Keratinocyte (primary cell): ENCODE measurements at regions not wholly inside any gene's neighbourhood (a gene's known extent, or its start where the extent isn't known, plus 50 kb on each side); places are given as distances from the start of the nearest gene placed in this dataset.

Source experiments
- DNase-seq: peaks from one replicate; pipeline ENCODE4 v3.0.0-alpha.2; 2011; ENCODE audit warnings: low read depth, missing footprints, low spot score
- FAIRE-seq: peaks from 2 replicates; lab custom pipeline; 2011; peaks lifted over from hg19 to GRCh38; lab: Jason Lieb, UNC
- H2AFZ ChIP-seq: 2 replicates; pipeline ENCODE4 v1.6.0; 2012; ENCODE audit warnings: low read length, control low read depth, inconsistent platforms; ENCODE audit not compliant: control insufficient read depth
- H3K27ac ChIP-seq: 2 replicates; pipeline ENCODE4 v1.5.1; 2011; ENCODE audit warnings: low read length; ENCODE audit not compliant: control insufficient read depth, insufficient read depth
- H3K27me3 ChIP-seq: 3 replicates; pipeline ENCODE4 v1.6.0; 2011; ENCODE audit warnings: low read length; ENCODE audit not compliant: control insufficient read depth, insufficient read depth; ENCODE audit errors: extremely low read depth
- H3K36me3 ChIP-seq, 2 experiments: 2 replicates in 1 of 2; 3 replicates in 1 of 2; pipeline ENCODE4 v1.5.1; 2011; ENCODE audit warnings: low read length in 2 of 2, mild to moderate bottlenecking in 1 of 2; ENCODE audit not compliant: control insufficient read depth in 2 of 2, insufficient read depth in 2 of 2; ENCODE audit errors: extremely low read depth in 1 of 2
- H3K4me1 ChIP-seq: 3 replicates; pipeline ENCODE4 v1.5.1; 2011; ENCODE audit warnings: low read length; ENCODE audit not compliant: control insufficient read depth, insufficient read depth; ENCODE audit errors: extremely low read depth
- H3K4me2 ChIP-seq: 3 replicates; pipeline ENCODE4 v1.6.0; 2011; ENCODE audit warnings: low read depth, low read length; ENCODE audit not compliant: control insufficient read depth, insufficient read depth; ENCODE audit errors: extremely low read depth
- H3K4me3 ChIP-seq, 3 experiments: fragments of 200-600 bp in 1 of 3; sonication (generic) in 1 of 3; 2 replicates in 2 of 3; 3 replicates in 1 of 3; pipeline ENCODE4 v1.5.1; 2011 to 2016; ENCODE audit warnings: low read length in 3 of 3, mild to moderate bottlenecking in 3 of 3, control low read depth in 2 of 3, inconsistent platforms in 1 of 3, low read depth in 1 of 3, mixed read lengths in 1 of 3, mixed run types in 1 of 3, moderate library complexity in 1 of 3; ENCODE audit not compliant: control insufficient read depth in 2 of 3, insufficient read depth in 2 of 3; ENCODE audit errors: extremely low read depth in 1 of 3
- H3K79me2 ChIP-seq: 2 replicates; pipeline ENCODE4 v1.6.0; 2012; ENCODE audit warnings: low read length; ENCODE audit not compliant: control insufficient read depth, insufficient read depth
- H3K9ac ChIP-seq: 3 replicates; pipeline ENCODE4 v1.6.0; 2011; ENCODE audit warnings: low read length; ENCODE audit not compliant: control insufficient read depth, insufficient read depth; ENCODE audit errors: extremely low read depth
- H3K9me1 ChIP-seq: 3 replicates; pipeline ENCODE4 v1.6.0; 2011; ENCODE audit warnings: low read length; ENCODE audit not compliant: control insufficient read depth, insufficient read depth; ENCODE audit errors: extremely low read depth
- H3K9me3 ChIP-seq: 2 replicates; pipeline ENCODE4 v1.5.1; 2012; ENCODE audit warnings: low read depth, low read length; ENCODE audit not compliant: control insufficient read depth
- H4K20me1 ChIP-seq: 3 replicates; pipeline ENCODE4 v1.6.0; 2011; ENCODE audit warnings: low read length; ENCODE audit not compliant: control insufficient read depth, insufficient read depth; ENCODE audit errors: extremely low read depth
- EZH2 ChIP-seq: IDR thresholded peaks from one replicate; pipeline ENCODE4 v1.6.1; 2012; ENCODE audit warnings: inconsistent platforms, mild to moderate bottlenecking, low read length, moderate library complexity
- dilution Hi-C: fragments of 300-500 bp; cut with MboI; formaldehyde crosslinking; loops from one replicate; pipeline ENCODE4 v1.7.0; 2020; ENCODE audit warnings: low sequenced_read_pairs; ENCODE audit not compliant: extremely low pct_ligation_motif_present
- TF ChIP-seq, protein P1 (sequence below), 3 experiments: IDR thresholded peaks in 1 of 3; conservative IDR thresholded peaks in 1 of 3; optimal IDR thresholded peaks in 1 of 3; 2 replicates in 2 of 3; 3 replicates in 1 of 3; pipeline versions ENCODE3 to v1.5.1; 2011; ENCODE audit warnings: low read length in 3 of 3, mild to moderate bottlenecking in 3 of 3, moderate library complexity in 2 of 3, control low read depth in 1 of 3, inconsistent platforms in 1 of 3; ENCODE audit not compliant: insufficient read depth in 2 of 3; ENCODE audit errors: extremely low read depth in 1 of 3

GRCh38 chr18:1593091-1593490, 688.4 kb downstream of the ADCYAP1 start:
- TF ChIP-seq, protein P1, sequence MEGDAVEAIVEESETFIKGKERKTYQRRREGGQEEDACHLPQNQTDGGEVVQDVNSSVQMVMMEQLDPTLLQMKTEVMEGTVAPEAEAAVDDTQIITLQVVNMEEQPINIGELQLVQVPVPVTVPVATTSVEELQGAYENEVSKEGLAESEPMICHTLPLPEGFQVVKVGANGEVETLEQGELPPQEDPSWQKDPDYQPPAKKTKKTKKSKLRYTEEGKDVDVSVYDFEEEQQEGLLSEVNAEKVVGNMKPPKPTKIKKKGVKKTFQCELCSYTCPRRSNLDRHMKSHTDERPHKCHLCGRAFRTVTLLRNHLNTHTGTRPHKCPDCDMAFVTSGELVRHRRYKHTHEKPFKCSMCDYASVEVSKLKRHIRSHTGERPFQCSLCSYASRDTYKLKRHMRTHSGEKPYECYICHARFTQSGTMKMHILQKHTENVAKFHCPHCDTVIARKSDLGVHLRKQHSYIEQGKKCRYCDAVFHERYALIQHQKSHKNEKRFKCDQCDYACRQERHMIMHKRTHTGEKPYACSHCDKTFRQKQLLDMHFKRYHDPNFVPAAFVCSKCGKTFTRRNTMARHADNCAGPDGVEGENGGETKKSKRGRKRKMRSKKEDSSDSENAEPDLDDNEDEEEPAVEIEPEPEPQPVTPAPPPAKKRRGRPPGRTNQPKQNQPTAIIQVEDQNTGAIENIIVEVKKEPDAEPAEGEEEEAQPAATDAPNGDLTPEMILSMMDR (optimal IDR thresholded peaks at IDR 0.05 in 1 of 3, IDR thresholded peaks at IDR 0.05 in 1 of 3, conservative IDR thresholded peaks at IDR 0.05 in 1 of 3; ENCODE audit: extremely low read depth in 1 of 3, insufficient read depth in 2 of 3, low read length in 3 of 3): no peak
- no peak for TF ChIP-seq EZH2
- no peak overlapping the region for H2AFZ ChIP-seq
- no peak overlapping the region for H3K4me3 ChIP-seq
- H3K4me2 ChIP-seq: no peak overlapping the region
- H3K27me3 ChIP-seq: no peaks in the 10 kb centered on the region
- no peak overlapping the region for H3K9ac ChIP-seq
- no peak overlapping the region for H3K27ac ChIP-seq
- DNase-seq (no peak), FAIRE-seq (no peak)
- H3K9me3 ChIP-seq: no peaks in the 10 kb centered on the region
- dilution Hi-C loops: no loop called here
- H3K36me3 ChIP-seq: no peaks in the 10 kb centered on the region
- no peaks in the 10 kb centered on the region for H3K79me2 ChIP-seq
- no peaks in the 10 kb centered on the region for H3K9me1 ChIP-seq
- H4K20me1 ChIP-seq: no peaks in the 10 kb centered on the region
- H3K4me1 ChIP-seq: no peaks in the 10 kb centered on the region

DNA sequence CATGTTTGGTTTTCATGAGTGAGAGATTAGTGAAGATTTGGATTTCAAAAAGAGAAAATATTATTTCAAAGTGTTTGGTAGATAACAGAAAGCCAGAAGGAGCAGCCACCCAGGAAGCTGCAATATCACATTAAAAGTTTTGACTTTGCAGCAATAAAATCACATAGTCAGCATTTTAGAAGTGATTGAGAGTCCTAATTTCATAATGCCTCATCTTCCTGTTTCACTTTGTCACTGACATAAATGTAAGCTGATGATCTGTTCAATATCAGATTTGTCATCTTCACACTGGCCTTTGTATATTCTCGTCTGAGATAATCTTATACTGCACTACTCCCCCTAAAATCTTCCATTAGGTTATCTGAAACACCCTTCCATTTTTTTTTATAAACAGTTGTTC, 690.5 kb downstream of the ADCYAP1 start:
- no peaks in the 10 kb centered on the region for H3K9me1 ChIP-seq
- no peaks in the 10 kb centered on the region for H3K79me2 ChIP-seq
- H3K4me2 ChIP-seq: no peak overlapping the region
- H3K27ac ChIP-seq: no peak overlapping the region
- H3K9me3 ChIP-seq: no peaks in the 10 kb centered on the region
- H3K9ac ChIP-seq: no peak overlapping the region
- H3K4me1 ChIP-seq: no peaks in the 10 kb centered on the region
- no peaks in the 10 kb centered on the region for H3K36me3 ChIP-seq
- H3K27me3 ChIP-seq: no peaks in the 10 kb centered on the region
- H4K20me1 ChIP-seq: no peaks in the 10 kb centered on the region
- FAIRE-seq (no peak), DNase-seq (no peak)
- dilution Hi-C loops: no loop called here
- TF ChIP-seq, protein P1 (optimal IDR thresholded peaks at IDR 0.05 in 1 of 3, IDR thresholded peaks at IDR 0.05 in 1 of 3, conservative IDR thresholded peaks at IDR 0.05 in 1 of 3; ENCODE audit: extremely low read depth in 1 of 3, insufficient read depth in 2 of 3, low read length in 3 of 3): no peak
- no peak for TF ChIP-seq EZH2
- no peak overlapping the region for H2AFZ ChIP-seq
- H3K4me3 ChIP-seq: no peak overlapping the region
